Stimulated activated naive B cell treated with anti-CD40 and anti-IgM and Interleukin-4, amounts not matched to agents 10 μg/mL and 1 μg/mL and 100 μg/mL, for 72 hours (primary cell): ENCODE measurements at regions not wholly inside any gene's neighbourhood (a gene's known extent, or its start where the extent isn't known, plus 50 kb on each side); places are given as distances from the start of the nearest gene placed in this dataset.

Source experiments
- ATAC-seq, 2 donors: fragments of 150-1000 bp; cut with Tn5 transposase; replicated peaks; 2 replicates each; pipeline ENCODE4 v1.10.0; 2021; ENCODE audit warnings: moderate library complexity in 1 of 2
- DNase-seq: peaks from one replicate; pipeline ENCODE4 v3.0.0; 2021
- H3K27ac Mint-ChIP-seq: one replicate; pipeline ENCODE4 v1.8.0; 2022; ENCODE audit warnings: mild to moderate bottlenecking, mixed read lengths
- H3K27me3 Mint-ChIP-seq, 2 donors: one replicate each; pipeline ENCODE4 v1.8.0; 2022; ENCODE audit warnings: mixed read lengths in 2 of 2
- H3K36me3 Mint-ChIP-seq, 2 donors: one replicate each; pipeline ENCODE4 v1.8.0; 2022; ENCODE audit warnings: mixed read lengths in 2 of 2, mild to moderate bottlenecking in 1 of 2
- H3K4me1 Mint-ChIP-seq, 2 donors: one replicate each; pipeline ENCODE4 v1.8.0; 2022; ENCODE audit warnings: mixed read lengths in 2 of 2, mild to moderate bottlenecking in 1 of 2
- H3K4me3 Mint-ChIP-seq, 2 donors: one replicate each; pipeline ENCODE4 v1.8.0; 2022; ENCODE audit warnings: mild to moderate bottlenecking in 2 of 2, mixed read lengths in 2 of 2, moderate library complexity in 1 of 2
- H3K9me3 Mint-ChIP-seq, 2 donors: one replicate each; pipeline ENCODE4 v1.8.0; 2022; ENCODE audit warnings: mixed read lengths in 2 of 2, mild to moderate bottlenecking in 1 of 2

DNA sequence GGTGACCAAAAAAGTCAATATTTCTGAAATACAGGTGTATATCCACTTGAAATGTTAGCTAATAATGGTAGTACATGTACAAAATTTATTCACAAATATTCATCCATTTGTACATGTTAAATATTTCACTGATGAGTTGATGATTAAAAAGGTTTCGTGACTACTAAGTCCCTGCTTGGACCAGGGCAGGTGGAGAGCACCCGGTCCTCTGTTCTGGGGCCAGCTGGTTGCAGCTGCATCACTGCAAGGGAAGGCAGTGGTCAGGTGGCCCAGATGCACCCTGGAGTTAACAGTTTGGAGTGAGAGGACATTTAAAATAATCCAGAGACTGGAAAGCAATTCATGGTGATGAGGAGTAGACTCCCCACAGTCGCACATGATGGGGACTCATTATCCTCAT is 141.2 kb downstream of the ZBTB18 start:
- no peak for DNase-seq
- peaks cover 0 to 6% of the 10 kb centered on the region in 2 donors for H3K27me3 Mint-ChIP-seq
- ATAC-seq = no peak

DNA sequence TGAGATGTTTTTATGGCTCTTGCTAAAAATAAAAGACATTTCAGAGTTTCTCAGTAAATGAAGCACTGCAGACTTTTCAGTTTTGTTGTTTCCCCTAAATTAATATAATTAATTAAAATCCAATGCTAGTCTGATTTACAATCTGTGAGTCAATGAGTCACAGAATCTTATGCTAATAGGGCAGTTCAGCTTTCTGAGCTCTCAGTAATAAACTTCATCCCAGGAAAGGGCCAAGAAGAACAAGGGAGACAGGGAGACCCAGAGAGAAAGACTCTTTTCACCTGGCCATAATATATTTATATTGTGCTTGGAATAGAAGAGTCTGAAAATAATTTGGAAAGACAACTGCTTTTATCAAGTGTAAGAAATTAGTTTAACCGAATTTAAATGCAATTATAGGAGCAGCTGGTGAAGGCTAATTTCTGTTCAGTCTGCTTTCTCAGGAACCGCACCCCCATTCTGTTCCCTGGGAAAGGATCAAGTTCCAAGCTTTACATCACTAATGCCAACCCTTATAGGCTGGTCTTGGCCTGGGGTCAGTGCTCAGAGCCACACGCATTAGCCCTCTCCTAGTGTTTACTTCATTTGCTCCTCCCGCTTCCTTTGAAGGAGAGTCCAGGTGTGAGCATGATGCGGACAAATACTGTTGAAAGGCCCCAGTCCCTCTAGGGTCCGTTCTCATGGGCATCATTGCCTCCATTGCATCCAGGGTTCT is 145.6 kb downstream of the ZBTB18 start:
- no peaks in the 10 kb centered on the region for H3K9me3 Mint-ChIP-seq
- peaks cover 0 to 5% of the 10 kb centered on the region in 2 donors for H3K27me3 Mint-ChIP-seq
- H3K27ac Mint-ChIP-seq = no peak overlapping the region
- no peak overlapping the region for H3K4me3 Mint-ChIP-seq
- H3K36me3 Mint-ChIP-seq = no peaks in the 10 kb centered on the region
- DNase-seq (no peak), ATAC-seq (no peak)
- peaks cover 2 to 9% of the 10 kb centered on the region in 2 donors for H3K4me1 Mint-ChIP-seq

More for the DNA sequence above, 141.2 kb downstream of the ZBTB18 start:
- Mint-ChIP-seq H3K9me3 (peaks cover 12 to 13% of the 10 kb centered on the region in 2 donors), H3K4me1 (no peaks in the 10 kb centered on the region), H3K4me3 (no peak overlapping the region), H3K36me3 (peaks cover 0 to 5% of the 10 kb centered on the region in 2 donors), H3K27ac (no peak overlapping the region)

DNA sequence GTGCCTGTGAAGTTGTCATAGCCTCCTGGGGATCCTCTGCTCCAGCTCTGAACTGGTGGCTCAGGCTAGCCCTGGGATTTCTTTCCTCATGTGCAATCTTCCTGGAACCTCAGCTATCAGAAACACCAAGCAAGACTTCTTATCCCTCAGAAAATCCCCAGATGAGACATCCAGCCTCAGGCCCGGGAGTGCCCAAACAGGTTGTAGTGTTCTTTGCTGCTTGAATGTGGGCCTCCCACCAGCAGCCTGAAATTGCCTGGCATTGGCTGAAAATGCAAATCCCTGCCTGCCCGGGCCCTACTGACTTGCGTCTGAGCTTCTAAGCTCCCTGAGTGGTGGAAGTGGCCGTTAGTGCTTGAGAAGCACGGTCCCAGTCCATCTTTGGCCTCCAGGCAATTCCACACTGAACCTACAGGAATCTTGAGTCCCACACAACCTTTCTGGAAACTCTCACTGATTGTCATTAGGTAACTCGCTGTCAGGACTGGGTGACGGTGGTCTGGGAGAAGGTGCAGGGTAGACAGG is 146.8 kb downstream of the ZBTB18 start:
- H3K27me3 Mint-ChIP-seq = peaks cover 0 to 5% of the 10 kb centered on the region in 2 donors
- H3K9me3 Mint-ChIP-seq = no peaks in the 10 kb centered on the region
- ATAC-seq = no peak
- no peak overlapping the region for H3K27ac Mint-ChIP-seq
- no peaks in the 10 kb centered on the region for H3K36me3 Mint-ChIP-seq
- no peak for DNase-seq
- peaks cover 2 to 9% of the 10 kb centered on the region in 2 donors for H3K4me1 Mint-ChIP-seq
- no peak overlapping the region for H3K4me3 Mint-ChIP-seq

DNA sequence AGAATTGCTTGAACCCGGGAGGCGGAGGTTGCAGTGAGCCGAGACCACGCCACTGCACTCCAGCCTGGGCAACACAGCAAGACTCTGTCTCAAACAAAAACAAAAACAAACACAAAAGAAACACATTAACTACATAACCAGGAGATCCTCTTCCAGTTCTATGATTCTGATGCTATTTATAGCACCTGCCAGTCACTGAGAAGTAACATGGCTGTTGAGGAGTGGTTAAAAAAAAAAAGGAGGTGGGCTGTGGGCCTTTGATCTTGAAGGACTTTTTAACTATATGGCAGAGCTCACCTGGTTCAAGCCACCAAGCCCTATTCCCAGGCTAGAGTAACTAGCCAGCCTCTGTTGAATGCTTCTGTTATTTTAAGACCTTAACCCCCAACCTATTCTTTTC is 148.8 kb downstream of the ZBTB18 start:
- Mint-ChIP-seq H3K27ac (no peak overlapping the region), H3K4me1 (peaks cover 2 to 9% of the 10 kb centered on the region in 2 donors), H3K36me3 (no peaks in the 10 kb centered on the region), H3K9me3 (no peaks in the 10 kb centered on the region), H3K27me3 (peaks cover 0 to 5% of the 10 kb centered on the region in 2 donors), H3K4me3 (no peak overlapping the region)
- DNase-seq (no peak), ATAC-seq (no peak)

DNA sequence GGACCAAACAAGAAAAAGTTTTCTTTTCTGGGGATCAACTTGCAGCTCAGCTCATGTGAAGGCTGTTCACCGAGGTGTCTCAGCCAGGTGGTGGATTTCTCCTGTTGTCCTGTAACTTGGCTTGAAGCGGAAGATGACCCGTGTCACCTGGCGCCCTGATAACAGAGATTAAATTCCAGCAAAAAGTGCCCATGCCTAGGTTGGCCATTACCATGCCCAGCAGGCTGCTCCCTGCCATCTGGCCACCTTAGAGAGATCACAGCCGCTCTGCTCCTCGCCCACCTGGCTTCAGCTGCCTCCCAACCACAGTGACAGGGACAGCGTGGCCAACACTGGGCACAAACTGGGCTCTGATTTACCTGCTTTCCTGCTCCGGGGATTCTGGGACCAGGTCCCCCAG is 149.5 kb downstream of the ZBTB18 start:
- Mint-ChIP-seq H3K36me3 (no peaks in the 10 kb centered on the region), H3K4me1 (peaks cover 2 to 9% of the 10 kb centered on the region in 2 donors), H3K27ac (no peak overlapping the region), H3K27me3 (peaks cover 0 to 5% of the 10 kb centered on the region in 2 donors), H3K4me3 (no peak overlapping the region), H3K9me3 (no peaks in the 10 kb centered on the region)
- DNase-seq = no peak
- no peak for ATAC-seq

- no peaks in the 10 kb centered on the region for H3K36me3 Mint-ChIP-seq
- H3K9me3 Mint-ChIP-seq = no peaks in the 10 kb centered on the region
- H3K4me3 Mint-ChIP-seq = no peak overlapping the region
- peaks cover 0 to 5% of the 10 kb centered on the region in 2 donors for H3K27me3 Mint-ChIP-seq
- ATAC-seq = no peak
- peaks cover 2 to 9% of the 10 kb centered on the region in 2 donors for H3K4me1 Mint-ChIP-seq
- H3K27ac Mint-ChIP-seq = no peak overlapping the region
- DNase-seq = no peak
Observed at GRCh38 chr1:244201750-244202149, 150.7 kb downstream of the ZBTB18 start.

- Mint-ChIP-seq H3K4me1 (peaks cover 0 to 6% of the 10 kb centered on the region in 2 donors), H3K27me3 (peaks cover 0 to 13% of the 10 kb centered on the region in 2 donors)
- no peak for DNase-seq
Observed at GRCh38 chr1:244204004-244204403, 152.9 kb downstream of the ZBTB18 start.

GRCh38 chr1:244205171-244205570 is 154.1 kb downstream of the ZBTB18 start:
- Mint-ChIP-seq H3K36me3 (no peaks in the 10 kb centered on the region), H3K4me1 (peaks cover 3 to 6% of the 10 kb centered on the region in 2 donors), H3K4me3 (no peak overlapping the region), H3K27ac (no peak overlapping the region), H3K9me3 (no peaks in the 10 kb centered on the region), H3K27me3 (peaks cover 0 to 14% of the 10 kb centered on the region in 2 donors)
- DNase-seq (no peak), ATAC-seq (no peak)

More at GRCh38 chr1:244204004-244204403, 152.9 kb downstream of the ZBTB18 start:
- no peak overlapping the region for H3K27ac Mint-ChIP-seq
- ATAC-seq = no peak
- H3K36me3 Mint-ChIP-seq = no peaks in the 10 kb centered on the region
- no peak overlapping the region for H3K4me3 Mint-ChIP-seq
- no peaks in the 10 kb centered on the region for H3K9me3 Mint-ChIP-seq

GRCh38 chr1:244205906-244206305 is 154.8 kb downstream of the ZBTB18 start:
- ATAC-seq (no peak), DNase-seq (no peak)
- Mint-ChIP-seq H3K9me3 (no peaks in the 10 kb centered on the region), H3K4me3 (no peak overlapping the region), H3K4me1 (peaks cover 3 to 7% of the 10 kb centered on the region in 2 donors), H3K27me3 (peaks cover 0 to 14% of the 10 kb centered on the region in 2 donors), H3K27ac (no peak overlapping the region), H3K36me3 (no peaks in the 10 kb centered on the region)

DNA sequence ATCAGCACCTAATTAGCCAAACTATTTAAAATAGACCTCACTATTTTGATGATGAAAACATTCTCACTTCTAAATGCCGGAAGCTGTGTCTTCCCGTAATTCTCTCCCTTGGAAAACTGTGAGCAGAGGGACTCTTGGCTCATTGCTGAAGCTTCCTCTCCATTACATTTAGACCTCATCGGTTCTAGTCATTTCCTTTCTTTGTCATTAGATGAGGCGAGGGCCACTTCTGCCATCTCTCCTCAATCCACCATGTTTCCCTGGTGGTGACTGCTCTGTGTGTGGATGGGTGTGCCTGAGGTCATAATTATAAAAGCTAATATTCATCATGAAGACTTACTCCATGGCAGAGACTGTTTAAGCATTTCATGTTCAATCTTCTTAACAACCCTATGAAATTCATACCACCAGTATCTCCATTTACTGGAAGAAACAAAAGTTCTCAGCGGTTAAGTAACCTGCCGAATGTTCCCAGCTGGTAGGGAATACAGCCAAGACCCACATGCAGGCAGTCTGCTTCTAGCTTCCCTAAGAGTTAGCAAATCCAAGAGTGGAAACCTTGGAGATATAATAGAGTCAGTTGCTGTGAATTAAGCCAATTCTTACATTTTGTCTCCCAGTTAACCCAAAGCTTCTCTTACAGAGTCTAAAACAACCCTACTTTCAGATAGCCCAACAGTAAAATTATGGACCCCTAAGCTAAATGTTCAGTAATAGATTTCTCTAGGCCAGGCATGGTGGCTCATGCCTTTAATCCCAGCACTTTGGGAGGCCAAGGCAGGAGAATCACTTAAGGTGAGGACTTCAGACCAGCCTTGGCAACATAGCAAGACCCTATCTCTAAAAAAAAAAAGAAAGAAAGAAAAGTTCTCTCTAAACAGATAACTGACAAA is 156.2 kb downstream of the ZBTB18 start:
- no peaks in the 10 kb centered on the region for H3K36me3 Mint-ChIP-seq
- H3K4me1 Mint-ChIP-seq = peaks cover 3 to 7% of the 10 kb centered on the region in 2 donors
- ATAC-seq (no peak), DNase-seq (no peak)
- H3K4me3 Mint-ChIP-seq = no peak overlapping the region
- no peak overlapping the region for H3K27ac Mint-ChIP-seq
- no peaks in the 10 kb centered on the region for H3K9me3 Mint-ChIP-seq
- peaks cover 0 to 9% of the 10 kb centered on the region in 2 donors for H3K27me3 Mint-ChIP-seq

DNA sequence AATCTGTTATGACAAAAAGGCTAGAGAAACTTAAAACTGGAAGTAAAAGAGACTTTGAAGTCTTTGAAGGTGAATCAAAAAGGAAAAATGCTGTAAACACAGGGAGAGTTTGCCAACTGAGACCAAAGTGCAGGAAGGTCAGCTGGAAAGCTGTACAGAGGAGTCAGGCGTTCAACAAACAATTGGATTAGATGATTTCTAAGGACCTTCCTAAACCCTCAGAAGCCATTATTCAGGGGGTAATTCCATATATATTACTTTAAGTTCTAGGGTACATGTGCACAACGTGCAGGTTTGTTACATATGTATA is 156.8 kb downstream of the ZBTB18 start:
- DNase-seq (no peak), ATAC-seq (no peak)
- Mint-ChIP-seq H3K27ac (no peak overlapping the region), H3K4me1 (peaks cover 3 to 7% of the 10 kb centered on the region in 2 donors), H3K36me3 (no peaks in the 10 kb centered on the region), H3K27me3 (peaks cover 0 to 9% of the 10 kb centered on the region in 2 donors), H3K4me3 (no peak overlapping the region), H3K9me3 (no peaks in the 10 kb centered on the region)

GRCh38 chr1:244209955-244210354 is 158.9 kb downstream of the ZBTB18 start:
- peaks cover 0 to 9% of the 10 kb centered on the region in 2 donors for H3K27me3 Mint-ChIP-seq
- peaks cover 0 to under 1% of the 10 kb centered on the region in 2 donors for H3K36me3 Mint-ChIP-seq
- H3K9me3 Mint-ChIP-seq = peaks cover 0 to under 1% of the 10 kb centered on the region in 2 donors
- no peak overlapping the region for H3K27ac Mint-ChIP-seq
- peaks cover 3 to 7% of the 10 kb centered on the region in 2 donors for H3K4me1 Mint-ChIP-seq
- no peak overlapping the region for H3K4me3 Mint-ChIP-seq
- DNase-seq (no peak), ATAC-seq (no peak)

GRCh38 chr1:244210884-244211558 is 159.9 kb downstream of the ZBTB18 start:
- H3K4me3 Mint-ChIP-seq = no peak overlapping the region
- DNase-seq = no peak
- H3K27ac Mint-ChIP-seq = no peak overlapping the region
- H3K36me3 Mint-ChIP-seq = peaks cover 0 to 3% of the 10 kb centered on the region in 2 donors
- H3K27me3 Mint-ChIP-seq = peaks cover 0 to 9% of the 10 kb centered on the region in 2 donors
- no peak for ATAC-seq
- H3K4me1 Mint-ChIP-seq = peaks cover 3 to 7% of the 10 kb centered on the region in 2 donors
- peaks cover 4% of the 10 kb centered on the region in 2 donors for H3K9me3 Mint-ChIP-seq

GRCh38 chr1:244211559-244211944 is 160.5 kb downstream of the ZBTB18 start:
- H3K27ac Mint-ChIP-seq = no peak overlapping the region
- no peak overlapping the region for H3K4me3 Mint-ChIP-seq
- H3K9me3 Mint-ChIP-seq = peaks cover 4% of the 10 kb centered on the region in 2 donors
- no peak for ATAC-seq
- H3K27me3 Mint-ChIP-seq = peaks cover under 1 to 9% of the 10 kb centered on the region in 2 donors
- DNase-seq = no peak
- peaks cover 0 to 3% of the 10 kb centered on the region in 2 donors for H3K36me3 Mint-ChIP-seq
- peaks cover 3 to 7% of the 10 kb centered on the region in 2 donors for H3K4me1 Mint-ChIP-seq
